AG04449 (cell line): ENCODE measurements at regions not wholly inside any gene's neighbourhood (a gene's known extent, or its start where the extent isn't known, plus 50 kb on each side); places are given as distances from the start of the nearest gene placed in this dataset.
"Not testable (repeated sequence)": the region's sequence is repeated elsewhere in the genome, so short reads cannot be mapped to it uniquely, and the experiment has no call there.

Source experiments
- CTCF ChIA-PET: fragments of 350-600 bp; formaldehyde crosslinking; extraction: SDS; loops from one replicate; lab custom pipeline; 2021; ENCODE audit warnings: antibody characterized with exemption; lab: Yijun Ruan, JAX
- POLR2A ChIA-PET: fragments of 400-600, 350-600 bp; formaldehyde crosslinking; extraction: SDS; loops from one replicate; lab custom pipeline; 2020; ENCODE audit warnings: antibody characterized with exemption, inconsistent platforms; lab: Yijun Ruan, JAX
- DNase-seq: peaks from one replicate; pipeline ENCODE4 v3.0.0-alpha.2; 2010; ENCODE audit warnings: low read depth, low spot score
- H3K4me3 ChIP-seq: 2 replicates; pipeline ENCODE4 v1.5.1; 2011; ENCODE audit warnings: low read depth, mild to moderate bottlenecking, control low read depth, low read length
- CTCF ChIP-seq: IDR thresholded peaks from one replicate; pipeline ENCODE4 v1.5.1; 2011; ENCODE audit warnings: mild to moderate bottlenecking, moderate library complexity, low read length, control low read depth, inconsistent platforms; ENCODE audit not compliant: insufficient read depth; ENCODE audit errors: missing control alignments

DNA sequence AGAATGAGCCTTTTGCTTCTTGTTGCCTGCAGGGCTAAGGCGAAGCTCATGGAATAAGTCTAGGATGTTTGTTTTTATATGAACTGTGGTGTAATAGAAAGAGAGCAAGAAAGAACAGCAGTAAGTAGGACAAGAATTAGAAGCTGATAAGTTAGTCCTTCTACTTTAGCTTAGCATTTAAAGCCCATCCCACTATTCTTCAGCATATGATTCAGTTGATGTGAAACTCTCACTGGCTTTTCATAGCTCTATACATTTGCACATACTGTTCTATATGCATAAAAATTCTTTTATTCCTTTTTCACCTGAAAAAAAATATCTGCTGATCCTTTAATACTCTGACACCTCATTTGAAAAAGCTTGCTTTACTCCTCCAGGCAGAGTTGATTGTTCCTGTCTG is 712.0 kb downstream of the USP25 start:
- ChIA-PET POLR2A (no interaction called here), CTCF (no interaction called here)
- no peak overlapping the region for H3K4me3 ChIP-seq
- DNase-seq, result no peak
- no peak for TF ChIP-seq CTCF

DNA sequence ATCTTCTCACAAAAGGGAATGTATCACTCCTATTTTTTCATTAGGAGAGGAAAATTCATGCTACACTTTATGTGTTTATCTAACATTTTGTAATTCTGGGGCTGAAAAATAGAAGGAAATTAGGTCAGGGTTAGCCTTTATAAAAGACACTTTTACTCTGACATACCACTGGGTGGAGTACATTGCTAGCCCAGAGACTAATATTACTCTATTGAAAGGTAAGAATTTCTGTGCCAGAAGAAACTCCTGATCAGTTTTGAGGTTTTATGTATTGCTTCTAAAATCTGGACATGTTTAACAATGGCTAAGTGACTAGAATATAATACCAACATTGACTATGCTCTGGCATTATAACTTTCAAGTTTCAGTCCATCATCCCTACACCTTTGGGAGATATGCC is 724.6 kb downstream of the USP25 start:
- H3K4me3 ChIP-seq, result no peak overlapping the region
- CTCF ChIA-PET, result interaction anchor here (1.3 to 1.5 kb wide), 2 partner anchors 8 to 154 kb away, joined by 4 to 5 read pairs; no protein-coding TSS in a partner anchor
- no peak for DNase-seq
- POLR2A ChIA-PET, result no interaction called here
- TF ChIP-seq CTCF, result peak; percentile 5

- POLR2A ChIA-PET, result no interaction called here
- no peak for DNase-seq
- CTCF ChIA-PET, result interaction anchor here (1.5 kb wide), 1 partner anchor 9 kb away, joined by 5 read pairs; no protein-coding TSS in a partner anchor
- TF ChIP-seq CTCF, result no peak
- no peak overlapping the region for H3K4me3 ChIP-seq
Measured at GRCh38 chr21:16455526-16455925, 725.7 kb downstream of the USP25 start.

DNA sequence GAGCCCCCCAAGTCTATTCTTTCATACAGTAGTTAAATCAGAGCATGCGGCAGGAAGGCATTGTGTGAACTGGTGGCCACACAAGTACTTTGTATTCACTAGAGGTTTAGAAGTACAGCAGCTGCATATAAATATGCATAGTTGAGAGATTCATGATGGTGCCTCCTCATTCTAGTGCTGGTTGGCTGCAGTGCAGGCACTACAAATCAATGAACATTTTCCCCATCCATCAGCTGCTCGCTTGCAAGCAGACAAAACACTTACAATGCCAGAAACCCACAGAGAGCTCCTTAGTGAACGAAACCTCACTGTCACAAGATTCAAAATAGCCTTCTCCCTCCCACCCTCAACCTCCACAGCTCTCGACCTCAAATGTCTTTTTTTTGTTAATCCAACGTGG is 726.2 kb downstream of the USP25 start:
- TF ChIP-seq CTCF, result no peak
- no peak for DNase-seq

DNA sequence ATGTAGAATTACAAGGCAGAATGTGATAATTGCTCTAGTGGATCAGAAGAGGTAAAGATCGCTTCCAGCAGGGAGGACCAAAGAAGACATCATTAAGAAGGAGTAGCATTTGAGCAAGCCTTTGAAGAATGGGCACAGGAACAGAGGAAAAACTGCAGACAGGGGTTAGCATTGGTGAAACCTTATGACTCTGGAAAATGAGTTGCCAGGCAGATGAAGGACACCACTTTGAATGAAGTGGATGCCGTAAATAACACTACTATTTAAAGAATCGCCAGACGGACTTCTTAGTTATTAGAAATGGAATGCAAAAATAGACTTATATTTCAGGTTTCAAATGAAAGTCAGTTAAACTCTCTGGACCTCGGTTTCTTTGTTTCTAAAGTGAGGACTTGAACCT is 727.7 kb downstream of the USP25 start:
- ChIA-PET POLR2A (no interaction called here), CTCF (no interaction called here)
- TF ChIP-seq CTCF, result no peak
- no peak for DNase-seq
- no peak overlapping the region for H3K4me3 ChIP-seq

More for the DNA sequence above, 726.2 kb downstream of the USP25 start:
- POLR2A ChIA-PET, result no interaction called here
- H3K4me3 ChIP-seq, result no peak overlapping the region
- CTCF ChIA-PET, result no interaction called here

GRCh38 chr21:16460936-16461335 is 731.2 kb downstream of the USP25 start:
- no peak for DNase-seq
- H3K4me3 ChIP-seq, result no peak overlapping the region
- ChIA-PET POLR2A (no interaction called here), CTCF (no interaction called here)
- no peak for TF ChIP-seq CTCF

- CTCF ChIA-PET, POLR2A ChIA-PET, DNase-seq, H3K4me3 ChIP-seq: not testable (repeated sequence)
Measured at GRCh38 chr21:16464211-16464889, 734.6 kb downstream of the USP25 start.
